Right lobe of liver (tissue), 4 donors: ENCODE measurements at regions not wholly inside any gene's neighbourhood (a gene's known extent, or its start where the extent isn't known, plus 50 kb on each side); places are given as distances from the start of the nearest gene placed in this dataset.

ENCODE experiments used
- POLR2A ChIP-seq: fragments of 450-650 bp; IDR thresholded peaks from one replicate; pipeline ENCODE4 v1.6.1; 2017; ENCODE audit warnings: antibody characterized with exemption, mild to moderate bottlenecking
- TF ChIP-seq, protein P1 (sequence below), 4 donors: fragments of 200-600 bp in 3 of 4; fragments of 450-650 bp in 1 of 4; IDR thresholded peaks; one replicate each; pipeline versions ENCODE4 v1.5.1 to v1.8.0; 2016 to 2022; ENCODE audit warnings: antibody characterized with exemption in 4 of 4, mild to moderate bottlenecking in 2 of 4
- donor health status: DM: no; HTN: no; CAD: no.
- donor health status: DM: no; HTN: no; CAD: no.
- donor health status: DM: no; HTN: yes; CAD: no.

DNA sequence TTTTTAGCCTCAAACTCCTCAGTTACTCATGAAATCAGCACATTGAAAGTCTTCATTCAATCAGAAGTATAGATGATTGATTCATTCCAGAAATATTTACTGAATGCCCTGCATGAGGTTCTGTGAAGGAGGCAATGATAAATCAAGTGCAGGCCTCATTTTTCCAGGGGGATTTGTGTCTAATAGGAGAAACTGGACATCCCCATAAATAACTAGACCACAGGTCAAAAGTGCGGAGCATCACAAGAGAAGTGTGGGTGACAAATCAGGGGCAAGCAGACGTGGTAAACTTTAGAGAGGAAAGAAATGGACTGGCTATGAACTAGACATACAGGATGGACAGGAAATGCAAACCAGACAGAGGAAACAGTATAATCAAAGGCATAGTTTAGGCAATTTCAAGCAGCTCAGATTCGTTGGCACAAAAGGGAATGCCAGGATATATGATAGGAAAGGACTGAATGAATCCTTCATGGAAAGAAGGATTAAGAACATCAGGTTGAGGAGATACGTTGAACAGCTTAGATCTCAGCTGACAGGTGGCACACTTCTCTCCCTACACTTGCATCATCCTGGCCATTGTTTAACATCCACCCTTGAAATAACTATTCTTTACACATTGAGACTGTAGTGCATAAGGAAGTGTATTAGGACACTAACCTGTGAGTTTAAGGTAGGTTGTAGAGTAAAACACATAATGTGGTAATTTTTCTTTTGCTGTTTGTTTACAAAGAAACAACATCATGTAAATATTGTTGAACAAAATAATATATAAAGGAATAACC lies 69.6 kb upstream of the RASGEF1B start:
- TF ChIP-seq POLR2A = no peak
- TF ChIP-seq, protein P1, sequence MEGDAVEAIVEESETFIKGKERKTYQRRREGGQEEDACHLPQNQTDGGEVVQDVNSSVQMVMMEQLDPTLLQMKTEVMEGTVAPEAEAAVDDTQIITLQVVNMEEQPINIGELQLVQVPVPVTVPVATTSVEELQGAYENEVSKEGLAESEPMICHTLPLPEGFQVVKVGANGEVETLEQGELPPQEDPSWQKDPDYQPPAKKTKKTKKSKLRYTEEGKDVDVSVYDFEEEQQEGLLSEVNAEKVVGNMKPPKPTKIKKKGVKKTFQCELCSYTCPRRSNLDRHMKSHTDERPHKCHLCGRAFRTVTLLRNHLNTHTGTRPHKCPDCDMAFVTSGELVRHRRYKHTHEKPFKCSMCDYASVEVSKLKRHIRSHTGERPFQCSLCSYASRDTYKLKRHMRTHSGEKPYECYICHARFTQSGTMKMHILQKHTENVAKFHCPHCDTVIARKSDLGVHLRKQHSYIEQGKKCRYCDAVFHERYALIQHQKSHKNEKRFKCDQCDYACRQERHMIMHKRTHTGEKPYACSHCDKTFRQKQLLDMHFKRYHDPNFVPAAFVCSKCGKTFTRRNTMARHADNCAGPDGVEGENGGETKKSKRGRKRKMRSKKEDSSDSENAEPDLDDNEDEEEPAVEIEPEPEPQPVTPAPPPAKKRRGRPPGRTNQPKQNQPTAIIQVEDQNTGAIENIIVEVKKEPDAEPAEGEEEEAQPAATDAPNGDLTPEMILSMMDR (IDR thresholded peaks at IDR 0.05) = no peak
